RWPE2 (cell line): ENCODE measurements at regions not wholly inside any gene's neighbourhood (a gene's known extent, or its start where the extent isn't known, plus 50 kb on each side); places are given as distances from the start of the nearest gene placed in this dataset.

ENCODE experiments used
- ATAC-seq: fragments of 200-7000 bp; cut with Tn5 transposase; 3 replicates; pipeline ENCODE4 v1.9.1; 2021; ENCODE audit warnings: low read depth
- DNase-seq: peaks from one replicate; pipeline ENCODE4 v3.0.0-alpha.2; 2020; ENCODE audit warnings: low spot score
- H3K27ac ChIP-seq: fragments of 450-650 bp; 2 replicates; pipeline ENCODE4 v1.5.1; 2017; ENCODE audit warnings: mild to moderate bottlenecking; ENCODE audit not compliant: poor library complexity, severe bottlenecking
- H3K27me3 ChIP-seq: fragments of 250-450 bp; sonication (Bioruptor Pico); 2 replicates; pipeline ENCODE4 v1.5.1; 2021; ENCODE audit warnings: mild to moderate bottlenecking, moderate library complexity; ENCODE audit not compliant: insufficient read depth, poor library complexity, severe bottlenecking
- H3K36me3 ChIP-seq: fragments of 250-450 bp; sonication (Bioruptor Pico); 2 replicates; pipeline ENCODE4 v1.5.1; 2020; ENCODE audit warnings: low read depth, mild to moderate bottlenecking, moderate library complexity
- H3K4me1 ChIP-seq: fragments of 250-450 bp; sonication (Bioruptor Pico); 2 replicates; pipeline ENCODE4 v1.5.1; 2021; ENCODE audit warnings: mild to moderate bottlenecking, moderate library complexity; ENCODE audit not compliant: insufficient read depth, poor library complexity, severe bottlenecking
- H3K4me3 ChIP-seq: fragments of 250-450 bp; sonication (Bioruptor Pico); 2 replicates; pipeline ENCODE4 v1.5.1; 2021; ENCODE audit warnings: mild to moderate bottlenecking, moderate library complexity; ENCODE audit not compliant: severe bottlenecking
- H3K9me3 ChIP-seq: fragments of 250-450 bp; sonication (Bioruptor Pico); 2 replicates; pipeline ENCODE4 v1.5.1; 2021; ENCODE audit warnings: mild to moderate bottlenecking, moderate library complexity; ENCODE audit not compliant: severe bottlenecking
- TF ChIP-seq, protein P1 (sequence below): fragments of 450-650 bp; IDR thresholded peaks from one replicate; pipeline ENCODE4 v1.5.1; 2017; ENCODE audit warnings: mild to moderate bottlenecking, moderate library complexity; ENCODE audit not compliant: poor library complexity, severe bottlenecking

DNA sequence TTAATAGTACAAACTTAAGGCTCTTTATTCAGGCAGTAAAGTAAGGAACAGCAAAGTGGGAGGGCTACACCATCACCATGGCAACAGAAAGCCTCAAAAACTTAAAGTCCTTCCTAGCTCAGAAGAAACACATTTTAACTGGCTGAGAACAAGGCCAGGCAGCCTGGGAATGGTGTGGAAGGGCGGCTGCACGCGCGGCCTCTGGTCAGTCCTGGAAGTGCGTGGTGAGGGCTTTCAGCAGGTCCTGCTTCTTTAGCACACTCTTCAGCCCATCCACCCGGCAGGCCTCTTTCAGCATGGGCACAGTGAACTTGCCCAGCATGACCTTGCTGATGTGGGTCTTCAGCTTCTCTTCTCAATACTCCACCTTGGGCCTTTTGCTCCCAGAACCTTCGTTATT lies 133.0 kb downstream of the CYP26A1 start:
- H3K27me3 ChIP-seq = no peaks in the 10 kb centered on the region
- TF ChIP-seq, protein P1, sequence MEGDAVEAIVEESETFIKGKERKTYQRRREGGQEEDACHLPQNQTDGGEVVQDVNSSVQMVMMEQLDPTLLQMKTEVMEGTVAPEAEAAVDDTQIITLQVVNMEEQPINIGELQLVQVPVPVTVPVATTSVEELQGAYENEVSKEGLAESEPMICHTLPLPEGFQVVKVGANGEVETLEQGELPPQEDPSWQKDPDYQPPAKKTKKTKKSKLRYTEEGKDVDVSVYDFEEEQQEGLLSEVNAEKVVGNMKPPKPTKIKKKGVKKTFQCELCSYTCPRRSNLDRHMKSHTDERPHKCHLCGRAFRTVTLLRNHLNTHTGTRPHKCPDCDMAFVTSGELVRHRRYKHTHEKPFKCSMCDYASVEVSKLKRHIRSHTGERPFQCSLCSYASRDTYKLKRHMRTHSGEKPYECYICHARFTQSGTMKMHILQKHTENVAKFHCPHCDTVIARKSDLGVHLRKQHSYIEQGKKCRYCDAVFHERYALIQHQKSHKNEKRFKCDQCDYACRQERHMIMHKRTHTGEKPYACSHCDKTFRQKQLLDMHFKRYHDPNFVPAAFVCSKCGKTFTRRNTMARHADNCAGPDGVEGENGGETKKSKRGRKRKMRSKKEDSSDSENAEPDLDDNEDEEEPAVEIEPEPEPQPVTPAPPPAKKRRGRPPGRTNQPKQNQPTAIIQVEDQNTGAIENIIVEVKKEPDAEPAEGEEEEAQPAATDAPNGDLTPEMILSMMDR = no peak
- no peaks in the 10 kb centered on the region for H3K36me3 ChIP-seq
- H3K4me1 ChIP-seq = no peaks in the 10 kb centered on the region
- no peak overlapping the region for H3K27ac ChIP-seq
- H3K9me3 ChIP-seq = no peaks in the 10 kb centered on the region
- no peak overlapping the region for H3K4me3 ChIP-seq
- no peak for ATAC-seq
- DNase-seq = no peak

DNA sequence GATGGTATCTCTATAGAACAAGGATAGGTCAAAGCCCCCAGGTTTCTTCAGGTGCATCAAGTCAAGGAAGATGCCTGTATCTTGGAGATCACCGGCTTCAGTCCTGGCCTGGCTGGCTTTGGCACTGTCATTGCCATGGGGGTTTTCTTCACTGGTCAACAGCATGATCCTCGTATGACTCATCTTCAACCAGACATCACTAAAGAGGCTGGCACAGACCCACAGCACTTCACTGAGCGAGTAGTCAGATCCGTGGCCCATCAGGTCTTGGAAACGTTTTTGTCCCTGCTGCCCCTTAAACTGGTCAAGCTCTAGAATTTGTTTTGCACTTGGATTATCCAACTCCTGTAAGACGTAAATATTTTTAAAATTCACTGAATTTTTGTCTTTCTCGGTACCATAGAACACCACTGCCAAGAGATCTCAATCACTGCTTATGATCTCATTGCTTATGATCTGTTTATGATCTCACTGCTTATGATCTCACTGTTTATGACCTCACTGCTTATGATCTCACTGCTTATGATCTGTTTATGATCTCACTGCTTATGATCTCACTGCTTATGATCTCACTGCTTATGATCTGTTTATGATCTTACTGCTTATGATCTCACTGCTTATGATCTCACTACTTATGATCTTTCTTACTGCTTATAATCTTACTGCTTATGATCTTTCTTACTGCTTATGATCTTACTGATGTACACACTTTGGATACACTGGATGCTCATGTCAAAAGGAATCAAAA lies 135.2 kb downstream of the CYP26A1 start:
- DNase-seq = no peak
- H3K27ac ChIP-seq = no peak overlapping the region
- no peak overlapping the region for H3K4me3 ChIP-seq

DNA sequence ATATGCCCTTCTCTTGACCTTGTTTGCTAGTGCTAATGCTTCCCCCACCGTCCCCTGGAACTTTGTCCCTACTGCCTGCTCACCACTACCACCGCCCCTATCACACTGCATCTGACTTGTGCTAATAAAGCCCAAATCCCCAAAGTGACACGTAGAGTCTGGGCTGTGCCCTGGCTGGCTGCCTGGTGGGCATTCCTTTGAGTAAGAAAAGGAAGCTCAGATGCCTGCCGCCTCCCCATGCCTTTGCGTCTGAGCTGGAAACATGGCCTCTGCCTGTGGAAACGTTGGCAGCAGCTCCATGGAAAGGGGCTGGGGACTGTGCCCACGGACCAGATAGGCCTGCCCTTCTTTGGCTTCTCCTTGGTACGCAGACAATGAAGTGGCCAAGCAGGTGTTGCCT lies 138.3 kb downstream of the CYP26A1 start:
- Histone ChIP-seq H3K9me3 (no peaks in the 10 kb centered on the region), H3K27ac (no peak overlapping the region), H3K4me1 (no peaks in the 10 kb centered on the region), H3K4me3 (no peak overlapping the region), H3K27me3 (no peaks in the 10 kb centered on the region), H3K36me3 (no peaks in the 10 kb centered on the region)
- TF ChIP-seq, protein P1 = no peak
- DNase-seq = no peak
- no peak for ATAC-seq

More for the DNA sequence above, 135.2 kb downstream of the CYP26A1 start:
- Histone ChIP-seq H3K9me3 (no peaks in the 10 kb centered on the region), H3K4me1 (no peaks in the 10 kb centered on the region), H3K36me3 (no peaks in the 10 kb centered on the region), H3K27me3 (no peaks in the 10 kb centered on the region)
- TF ChIP-seq, protein P1 = no peak
- no peak for ATAC-seq

DNA sequence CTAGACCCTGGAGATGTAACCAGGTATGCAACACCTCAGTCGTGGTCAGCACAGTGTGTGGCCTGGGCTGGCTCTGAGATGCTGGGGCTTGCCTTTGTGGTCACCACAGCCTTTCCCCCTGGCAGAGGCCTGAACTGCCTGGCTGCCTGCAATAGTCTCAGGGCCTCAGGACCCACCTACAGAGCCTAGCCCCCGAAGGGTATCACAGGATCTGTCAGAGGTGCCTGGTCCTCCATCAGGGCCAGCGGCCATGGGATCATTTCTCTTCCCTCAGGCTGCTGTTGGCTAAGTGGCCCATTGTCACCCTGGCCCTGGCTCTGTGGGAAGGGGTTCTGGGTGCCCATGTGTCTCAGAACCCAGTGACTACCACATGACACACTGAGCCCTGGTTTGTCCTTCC lies 141.6 kb downstream of the CYP26A1 start:
- Histone ChIP-seq H3K27ac (no peak overlapping the region), H3K27me3 (no peaks in the 10 kb centered on the region), H3K4me3 (no peak overlapping the region), H3K9me3 (no peaks in the 10 kb centered on the region), H3K36me3 (no peaks in the 10 kb centered on the region), H3K4me1 (no peaks in the 10 kb centered on the region)
- ATAC-seq = no peak
- TF ChIP-seq, protein P1 = no peak
- no peak for DNase-seq

DNA sequence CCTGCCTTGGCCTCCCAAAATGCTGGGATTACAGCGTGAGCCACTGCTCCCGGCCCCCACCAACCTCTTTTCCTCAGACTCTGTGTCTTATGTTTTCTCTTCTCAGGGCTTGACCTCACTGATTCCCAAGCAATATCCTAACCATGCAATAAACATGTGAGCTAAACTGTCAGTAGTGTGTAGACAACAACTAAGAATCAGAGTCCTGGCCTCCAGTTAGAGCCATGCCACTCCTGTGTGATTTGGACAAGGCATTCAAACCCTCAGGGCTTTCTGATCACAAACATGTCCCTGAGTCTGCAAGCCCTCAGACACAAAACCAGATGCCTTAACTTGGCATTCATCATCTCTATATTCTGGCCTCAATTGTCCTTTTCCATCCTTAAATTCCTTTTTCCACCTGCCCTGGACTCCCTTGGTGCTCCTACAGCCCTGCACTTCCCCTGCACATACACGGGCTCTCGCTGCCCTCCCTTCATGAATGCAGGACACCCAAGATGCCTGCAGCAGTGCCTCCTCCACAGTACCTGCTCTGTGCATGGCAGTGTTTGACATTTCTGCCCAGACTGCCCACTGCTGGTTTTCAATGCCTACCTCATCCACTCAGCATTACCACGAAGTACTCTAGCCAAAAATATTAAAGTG lies 142.8 kb downstream of the CYP26A1 start:
- ATAC-seq = no peak
- TF ChIP-seq, protein P1 = no peak

More for the DNA sequence above, 142.8 kb downstream of the CYP26A1 start:
- Histone ChIP-seq H3K27ac (no peak overlapping the region), H3K9me3 (no peaks in the 10 kb centered on the region), H3K36me3 (no peaks in the 10 kb centered on the region), H3K4me1 (no peaks in the 10 kb centered on the region), H3K27me3 (no peaks in the 10 kb centered on the region), H3K4me3 (no peak overlapping the region)
- no peak for DNase-seq
